Colonic mucosa (tissue), 4 donors: ENCODE measurements at regions not wholly inside any gene's neighbourhood (a gene's known extent, or its start where the extent isn't known, plus 50 kb on each side); places are given as distances from the start of the nearest gene placed in this dataset.
"Not testable (repeated sequence)": the region's sequence is repeated elsewhere in the genome, so short reads cannot be mapped to it uniquely, and the experiment has no call there.

Experiments used
- DNase-seq: peaks from one replicate; pipeline ENCODE4 v3.0.0-alpha.2; 2020
- H3K27ac ChIP-seq: fragments of 200-600 bp; one replicate; pipeline ENCODE4 v1.8.0; 2021
- H3K27me3 ChIP-seq: fragments of 200-600 bp; one replicate; pipeline ENCODE4 v1.8.0; 2021
- H3K36me3 ChIP-seq: fragments of 200-600 bp; one replicate; pipeline ENCODE4 v1.8.0; 2021
- H3K4me1 ChIP-seq: fragments of 200-600 bp; one replicate; pipeline ENCODE4 v1.8.0; 2021; ENCODE audit warnings: mild to moderate bottlenecking
- H3K4me3 ChIP-seq: fragments of 200-600 bp; one replicate; pipeline ENCODE4 v1.8.0; 2021
- H3K9ac ChIP-seq, 2 donors: one replicate each; pipeline ENCODE4 v1.7.0; 2013; ENCODE audit warnings: control low read depth in 2 of 2, low read depth in 2 of 2, low read length in 2 of 2
- H3K9me3 ChIP-seq: fragments of 200-600 bp; one replicate; pipeline ENCODE4 v1.8.0; 2021
- intact Hi-C: fragments of 100-400 bp; cut with DNase I; formaldehyde crosslinking; loops from one replicate; pipeline ENCODE4 v1.14.1; 2022
- TF ChIP-seq, protein P1 (sequence below): fragments of 200-600 bp; IDR thresholded peaks from one replicate; pipeline ENCODE4 v1.8.0; 2022; ENCODE audit warnings: antibody characterized with exemption, mild to moderate bottlenecking
- donor health status: healthy.
- donor health status: DM: no; HTN: no; CAD: no.
- donor health status: DM: no; HTN: no; CAD: no.

DNA sequence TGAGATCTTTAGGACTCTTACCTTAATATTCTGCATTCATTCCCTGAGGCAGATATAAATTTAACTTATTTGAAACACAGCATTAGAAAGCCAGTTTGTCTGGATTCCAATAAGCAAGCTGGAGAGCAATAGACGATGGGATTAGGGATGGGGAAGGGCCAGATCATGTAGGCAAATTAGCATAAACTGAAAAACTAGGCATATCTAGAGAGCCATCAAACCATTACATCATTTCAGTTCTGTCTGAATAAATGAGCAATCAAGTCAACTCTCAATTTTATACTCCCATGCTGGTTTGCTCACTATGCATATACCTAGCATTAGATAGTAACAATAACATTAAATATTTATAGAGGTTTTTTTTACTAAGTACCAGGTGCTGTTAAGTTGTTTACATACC, 583.6 kb upstream of the LRRN3 start:
- Histone ChIP-seq H3K9me3 (no peaks in the 10 kb centered on the region), H3K4me1 (no peaks in the 10 kb centered on the region), H3K4me3 (no peak overlapping the region), H3K36me3 (no peaks in the 10 kb centered on the region), H3K9ac (no peak overlapping the region), H3K27ac (no peak overlapping the region), H3K27me3 (no peaks in the 10 kb centered on the region)
- intact Hi-C loops = no loop called here
- no peak for DNase-seq
- TF ChIP-seq, protein P1, sequence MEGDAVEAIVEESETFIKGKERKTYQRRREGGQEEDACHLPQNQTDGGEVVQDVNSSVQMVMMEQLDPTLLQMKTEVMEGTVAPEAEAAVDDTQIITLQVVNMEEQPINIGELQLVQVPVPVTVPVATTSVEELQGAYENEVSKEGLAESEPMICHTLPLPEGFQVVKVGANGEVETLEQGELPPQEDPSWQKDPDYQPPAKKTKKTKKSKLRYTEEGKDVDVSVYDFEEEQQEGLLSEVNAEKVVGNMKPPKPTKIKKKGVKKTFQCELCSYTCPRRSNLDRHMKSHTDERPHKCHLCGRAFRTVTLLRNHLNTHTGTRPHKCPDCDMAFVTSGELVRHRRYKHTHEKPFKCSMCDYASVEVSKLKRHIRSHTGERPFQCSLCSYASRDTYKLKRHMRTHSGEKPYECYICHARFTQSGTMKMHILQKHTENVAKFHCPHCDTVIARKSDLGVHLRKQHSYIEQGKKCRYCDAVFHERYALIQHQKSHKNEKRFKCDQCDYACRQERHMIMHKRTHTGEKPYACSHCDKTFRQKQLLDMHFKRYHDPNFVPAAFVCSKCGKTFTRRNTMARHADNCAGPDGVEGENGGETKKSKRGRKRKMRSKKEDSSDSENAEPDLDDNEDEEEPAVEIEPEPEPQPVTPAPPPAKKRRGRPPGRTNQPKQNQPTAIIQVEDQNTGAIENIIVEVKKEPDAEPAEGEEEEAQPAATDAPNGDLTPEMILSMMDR = no peak

DNA sequence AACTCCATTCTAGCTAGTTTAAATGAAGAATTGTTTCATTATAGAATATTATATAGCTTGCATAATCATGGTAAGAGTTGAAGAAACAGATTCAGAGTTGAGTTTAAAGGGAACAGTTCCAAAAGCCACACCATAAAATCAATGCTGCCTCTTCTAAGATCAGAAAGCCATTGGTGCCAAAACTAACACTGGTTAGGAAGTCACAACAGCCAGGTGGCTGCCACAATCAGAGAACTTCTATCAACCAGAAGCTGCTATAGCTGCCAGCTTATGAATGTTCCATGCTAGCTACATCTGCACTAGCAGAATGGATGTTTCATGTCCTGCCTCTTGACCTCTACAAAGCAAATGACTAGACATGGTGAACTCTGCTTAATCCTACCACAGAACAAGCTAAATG, 583.1 kb upstream of the LRRN3 start:
- H3K27ac ChIP-seq = no peak overlapping the region
- no peaks in the 10 kb centered on the region for H3K4me1 ChIP-seq
- intact Hi-C loops = no loop called here
- H3K27me3 ChIP-seq = no peaks in the 10 kb centered on the region
- no peak overlapping the region for H3K9ac ChIP-seq
- no peak overlapping the region for H3K4me3 ChIP-seq
- TF ChIP-seq, protein P1 = no peak
- H3K9me3 ChIP-seq = no peaks in the 10 kb centered on the region
- DNase-seq = no peak
- H3K36me3 ChIP-seq = no peaks in the 10 kb centered on the region

DNA sequence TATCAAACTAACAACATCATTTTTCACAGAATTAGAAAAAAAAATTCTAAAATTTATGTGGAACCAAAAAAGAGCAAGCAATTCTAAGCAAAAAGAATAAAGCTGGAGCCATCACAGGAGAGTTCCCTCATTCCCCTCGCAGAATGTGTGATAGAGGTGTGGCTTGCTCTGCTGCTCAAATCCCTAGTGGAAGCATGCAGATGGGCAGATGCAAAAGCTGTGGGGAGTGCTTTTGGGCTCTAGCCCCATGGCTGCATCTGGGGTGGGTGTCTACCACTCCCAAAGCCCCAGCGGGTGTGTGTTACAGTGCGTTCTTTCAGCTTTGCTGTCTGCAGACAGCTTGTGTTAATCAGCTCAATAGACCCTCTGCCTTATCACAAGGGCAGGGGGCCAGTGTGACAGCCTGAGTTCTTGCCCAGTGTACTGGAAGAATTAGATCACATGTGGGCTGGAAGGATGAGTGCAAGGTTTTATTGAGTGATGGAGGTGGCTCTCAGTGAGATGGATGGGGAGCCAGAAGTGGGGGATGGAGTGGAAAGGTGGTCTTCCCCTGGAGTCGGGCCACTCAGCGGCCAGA, 575.9 kb upstream of the LRRN3 start:
- H3K36me3 ChIP-seq, H3K4me1 ChIP-seq, intact Hi-C loops, H3K9ac ChIP-seq, H3K27ac ChIP-seq, DNase-seq, H3K4me3 ChIP-seq, H3K9me3 ChIP-seq, H3K27me3 ChIP-seq: not testable (repeated sequence)

DNA sequence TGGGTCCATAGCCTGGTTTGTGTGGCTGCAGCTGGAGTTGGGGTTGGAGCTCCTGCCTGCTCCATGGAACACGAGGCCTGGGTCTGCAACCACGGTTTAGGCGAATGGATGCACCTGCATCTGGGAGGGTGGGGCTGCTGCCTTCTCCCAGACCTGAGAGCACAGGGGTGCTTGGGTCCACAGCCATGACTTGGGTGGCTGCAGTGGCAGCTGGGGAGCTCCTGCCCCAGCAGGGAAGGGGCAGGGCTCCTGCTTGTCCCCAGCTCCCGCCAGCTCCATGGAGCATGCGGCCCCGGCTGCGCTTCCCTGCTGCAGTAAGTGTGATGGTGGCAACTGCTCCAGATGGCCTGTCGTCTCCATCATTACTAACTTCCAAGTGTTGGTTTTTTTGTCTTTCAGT, 571.1 kb upstream of the LRRN3 start:
- Histone ChIP-seq H3K36me3 (no peaks in the 10 kb centered on the region), H3K4me3 (no peak overlapping the region), H3K4me1 (no peaks in the 10 kb centered on the region), H3K27me3 (no peaks in the 10 kb centered on the region), H3K9ac (no peak overlapping the region), H3K9me3 (no peaks in the 10 kb centered on the region), H3K27ac (no peak overlapping the region)
- intact Hi-C loops = no loop called here
- TF ChIP-seq, protein P1 = no peak
- DNase-seq = no peak

DNA sequence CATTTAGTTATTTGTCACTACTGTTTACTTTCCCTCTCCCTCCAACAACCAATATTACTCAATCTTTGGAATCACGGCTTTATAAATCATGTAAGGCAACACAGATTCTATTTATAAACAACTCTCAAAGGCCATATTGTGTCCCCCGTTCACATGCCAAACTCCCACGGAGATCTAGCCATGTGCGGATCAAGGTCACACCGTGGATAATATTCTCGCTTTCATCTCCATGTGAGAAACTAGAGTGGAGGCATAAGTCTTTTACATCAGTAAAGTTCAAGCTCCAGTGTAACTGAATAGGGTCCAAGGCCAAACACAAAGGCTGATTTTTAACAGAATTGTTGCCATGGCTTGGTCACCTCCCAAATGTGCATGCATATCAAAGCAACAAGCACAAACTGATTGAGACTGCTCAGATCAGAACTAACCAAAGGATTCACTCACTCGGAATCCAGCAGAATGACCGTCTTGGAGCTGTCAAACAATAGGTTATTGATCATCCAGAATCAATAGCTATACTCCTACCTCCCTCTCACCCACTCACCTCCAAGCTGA, 569.5 kb upstream of the LRRN3 start:
- H3K36me3 ChIP-seq = no peaks in the 10 kb centered on the region
- no peak overlapping the region for H3K4me3 ChIP-seq

More for the DNA sequence above, 569.5 kb upstream of the LRRN3 start:
- TF ChIP-seq, protein P1 = no peak
- Histone ChIP-seq H3K27ac (no peak overlapping the region), H3K9ac (no peak overlapping the region), H3K4me1 (no peaks in the 10 kb centered on the region), H3K9me3 (no peaks in the 10 kb centered on the region), H3K27me3 (no peaks in the 10 kb centered on the region)
- DNase-seq = no peak
- intact Hi-C loops = no loop called here
